Tibial artery (tissue), 4 donors: ENCODE measurements at regions not wholly inside any gene's neighbourhood (a gene's known extent, or its start where the extent isn't known, plus 50 kb on each side); places are given as distances from the start of the nearest gene placed in this dataset.

Experiments
- DNase-seq, 2 donors: peaks; one replicate each; pipeline ENCODE4 v3.0.0-alpha.2; 2019
- H3K27ac ChIP-seq, 2 donors: fragments of 200-600 bp; sonication (generic) in 1 of 2; 1 replicate in 1 of 2; 2 replicates in 1 of 2; pipeline ENCODE4 v1.5.1; 2018 to 2019; ENCODE audit warnings: mild to moderate bottlenecking in 1 of 2
- H3K27me3 ChIP-seq, 2 donors: fragments of 200-600 bp; sonication (generic) in 1 of 2; one replicate each; pipeline versions ENCODE4 v1.5.1 to v1.6.0; 2016 to 2019
- H3K36me3 ChIP-seq, 3 donors: fragments of 200-600 bp; sonication (generic) in 2 of 3; one replicate each; pipeline ENCODE4 v1.5.1; 2016 to 2019; ENCODE audit warnings: mild to moderate bottlenecking in 2 of 3
- H3K4me1 ChIP-seq, 4 donors: fragments of 200-600 bp; sonication (generic) in 2 of 4; 1 replicate in 3 of 4; 2 replicates in 1 of 4; pipeline ENCODE4 v1.5.1; 2016 to 2019
- H3K4me3 ChIP-seq, 2 donors: fragments of 200-600 bp; sonication (generic) in 1 of 2; 1 replicate in 1 of 2; 2 replicates in 1 of 2; pipeline ENCODE4 v1.5.1; 2018 to 2019; ENCODE audit warnings: mild to moderate bottlenecking in 2 of 2
- H3K9me3 ChIP-seq, 3 donors: fragments of 200-600 bp; sonication (generic) in 1 of 3; one replicate each; pipeline ENCODE4 v1.5.1; 2016 to 2019
- intact Hi-C: fragments of 100-400 bp; cut with DNase I; formaldehyde crosslinking; loops from one replicate; pipeline ENCODE4 v1.15.0; 2023; ENCODE audit warnings: low total_unique reads
- TF ChIP-seq, protein P1 (sequence below), 2 experiments: fragments of 200-600 bp in 1 of 2; fragments of 450-650 bp in 1 of 2; IDR thresholded peaks; one replicate each; pipeline ENCODE4 v1.5.1; 2017 to 2019; ENCODE audit warnings: antibody characterized with exemption in 2 of 2, mild to moderate bottlenecking in 1 of 2, moderate library complexity in 1 of 2

DNA sequence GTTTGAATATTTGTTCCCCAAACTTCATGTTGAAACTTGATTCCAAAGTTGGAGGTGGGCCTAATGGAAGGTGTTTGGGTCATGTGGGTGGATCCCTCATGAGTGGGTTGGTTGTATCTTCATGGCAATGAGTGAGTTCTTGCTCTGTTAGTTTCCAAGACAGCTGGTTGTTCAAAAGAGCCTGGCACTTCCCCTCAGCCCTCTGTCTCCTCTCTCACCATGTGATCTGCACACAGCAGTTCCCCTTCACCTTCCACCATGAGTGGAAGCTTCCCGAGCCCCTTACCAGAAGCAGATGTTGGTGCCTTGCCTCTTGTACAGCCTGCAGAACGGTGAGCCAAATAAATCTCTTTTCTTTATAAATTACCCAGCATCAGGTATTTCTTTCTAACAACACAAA lies 327.1 kb upstream of the SLCO3A1 start:
- no peak overlapping the region for H3K27ac ChIP-seq
- TF ChIP-seq, protein P1, sequence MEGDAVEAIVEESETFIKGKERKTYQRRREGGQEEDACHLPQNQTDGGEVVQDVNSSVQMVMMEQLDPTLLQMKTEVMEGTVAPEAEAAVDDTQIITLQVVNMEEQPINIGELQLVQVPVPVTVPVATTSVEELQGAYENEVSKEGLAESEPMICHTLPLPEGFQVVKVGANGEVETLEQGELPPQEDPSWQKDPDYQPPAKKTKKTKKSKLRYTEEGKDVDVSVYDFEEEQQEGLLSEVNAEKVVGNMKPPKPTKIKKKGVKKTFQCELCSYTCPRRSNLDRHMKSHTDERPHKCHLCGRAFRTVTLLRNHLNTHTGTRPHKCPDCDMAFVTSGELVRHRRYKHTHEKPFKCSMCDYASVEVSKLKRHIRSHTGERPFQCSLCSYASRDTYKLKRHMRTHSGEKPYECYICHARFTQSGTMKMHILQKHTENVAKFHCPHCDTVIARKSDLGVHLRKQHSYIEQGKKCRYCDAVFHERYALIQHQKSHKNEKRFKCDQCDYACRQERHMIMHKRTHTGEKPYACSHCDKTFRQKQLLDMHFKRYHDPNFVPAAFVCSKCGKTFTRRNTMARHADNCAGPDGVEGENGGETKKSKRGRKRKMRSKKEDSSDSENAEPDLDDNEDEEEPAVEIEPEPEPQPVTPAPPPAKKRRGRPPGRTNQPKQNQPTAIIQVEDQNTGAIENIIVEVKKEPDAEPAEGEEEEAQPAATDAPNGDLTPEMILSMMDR (IDR thresholded peaks at IDR 0.05): no peak
- H3K9me3 ChIP-seq: no peaks in the 10 kb centered on the region
- intact Hi-C loops: no loop called here
- no peaks in the 10 kb centered on the region for H3K36me3 ChIP-seq
- no peak for DNase-seq
- no peaks in the 10 kb centered on the region for H3K4me1 ChIP-seq
- peaks cover 0 to 3% of the 10 kb centered on the region in 2 donors for H3K27me3 ChIP-seq
- H3K4me3 ChIP-seq: no peak overlapping the region

DNA sequence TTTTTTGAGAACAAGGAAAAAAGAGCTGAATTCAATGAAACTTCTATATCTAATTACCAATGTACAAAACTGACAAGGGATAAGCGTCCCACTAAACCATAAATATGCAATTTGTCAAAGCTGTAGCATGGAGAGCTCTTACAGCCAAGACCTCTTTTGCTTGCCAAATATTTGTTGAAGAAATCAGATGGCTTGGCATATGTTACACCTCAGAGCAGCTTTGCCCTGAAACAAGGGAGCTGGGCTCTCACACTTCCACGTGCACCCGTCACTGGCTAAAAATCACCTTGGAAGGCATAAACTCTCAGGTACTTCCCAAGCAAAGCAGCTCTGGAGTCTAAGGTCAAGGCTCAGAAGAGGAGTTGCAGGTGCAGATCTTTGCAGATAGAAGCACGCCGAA lies 324.7 kb upstream of the SLCO3A1 start:
- H3K27ac ChIP-seq: no peak overlapping the region
- H3K4me1 ChIP-seq: no peaks in the 10 kb centered on the region
- intact Hi-C loops: no loop called here
- H3K4me3 ChIP-seq: no peak overlapping the region
- no peak for DNase-seq
- no peaks in the 10 kb centered on the region for H3K9me3 ChIP-seq
- peaks cover 0 to 3% of the 10 kb centered on the region in 2 donors for H3K27me3 ChIP-seq
- no peaks in the 10 kb centered on the region for H3K36me3 ChIP-seq
- TF ChIP-seq, protein P1 (IDR thresholded peaks at IDR 0.05): no peak

- intact Hi-C loops: no loop called here
- Histone ChIP-seq H3K4me3 (no peak overlapping the region), H3K27ac (no peak overlapping the region), H3K9me3 (no peaks in the 10 kb centered on the region), H3K4me1 (no peaks in the 10 kb centered on the region), H3K36me3 (no peaks in the 10 kb centered on the region), H3K27me3 (peaks cover 0 to 3% of the 10 kb centered on the region in 2 donors)
- TF ChIP-seq, protein P1 (IDR thresholded peaks at IDR 0.05): no peak
- DNase-seq: no peak
These were observed 324.0 kb upstream of the SLCO3A1 start for GRCh38 chr15:91529534-91529933.

DNA sequence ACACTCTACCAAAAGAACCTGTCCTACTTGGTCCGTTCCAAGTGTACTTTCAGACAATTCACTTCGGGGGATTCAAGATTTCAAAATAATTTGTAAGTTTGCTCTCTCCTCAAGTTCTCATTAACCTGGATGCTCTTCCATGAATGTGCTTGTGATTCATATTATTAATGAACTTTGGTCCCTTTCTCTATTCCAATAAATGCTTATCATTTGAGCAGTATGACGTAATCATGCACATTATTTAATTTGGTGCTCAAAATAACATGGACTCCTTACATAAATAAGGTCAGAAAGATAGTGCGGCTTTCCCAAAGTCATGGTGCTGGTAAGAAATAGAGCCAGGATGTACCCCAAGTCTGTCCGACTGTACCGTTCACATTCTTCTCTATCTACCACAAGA lies 323.2 kb upstream of the SLCO3A1 start:
- intact Hi-C loops: no loop called here
- H3K27ac ChIP-seq: no peak overlapping the region
- TF ChIP-seq, protein P1 (IDR thresholded peaks at IDR 0.05): no peak
- H3K4me3 ChIP-seq: no peak overlapping the region
- DNase-seq: no peak
- H3K4me1 ChIP-seq: no peaks in the 10 kb centered on the region
- no peaks in the 10 kb centered on the region for H3K9me3 ChIP-seq
- peaks cover 0 to 3% of the 10 kb centered on the region in 2 donors for H3K27me3 ChIP-seq
- no peaks in the 10 kb centered on the region for H3K36me3 ChIP-seq

DNA sequence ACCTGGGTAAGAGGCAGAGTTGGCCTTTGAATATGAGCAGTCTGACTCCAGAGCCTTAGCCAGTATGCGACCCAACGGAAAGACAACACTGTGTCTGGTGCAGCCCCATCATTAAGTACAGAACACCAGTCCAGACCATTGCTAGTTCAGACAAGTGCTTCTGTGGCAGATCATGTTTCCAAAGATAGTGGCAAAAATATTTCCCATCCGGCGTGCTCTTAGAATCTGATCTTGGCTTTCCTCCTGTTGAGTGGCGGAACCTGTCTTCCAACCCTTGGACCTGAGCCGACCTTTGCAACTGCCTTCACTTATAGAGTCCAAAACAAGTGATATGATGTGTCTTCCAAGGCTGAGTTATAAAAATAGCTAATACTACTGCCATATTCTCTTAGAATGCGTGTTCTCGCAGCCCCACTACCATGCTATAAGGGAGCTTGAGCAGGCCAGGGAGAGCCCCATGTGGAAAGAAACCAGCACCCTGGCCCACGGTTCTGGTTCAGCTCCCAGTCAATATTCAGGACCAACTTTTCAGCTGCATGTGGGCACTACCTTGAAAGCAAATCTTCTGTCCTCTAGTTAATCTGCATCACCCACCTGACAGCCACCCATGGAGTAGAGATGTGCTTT lies 322.4 kb upstream of the SLCO3A1 start:
- Histone ChIP-seq H3K9me3 (no peaks in the 10 kb centered on the region), H3K27ac (no peak overlapping the region), H3K36me3 (no peaks in the 10 kb centered on the region), H3K27me3 (peaks cover 0 to 3% of the 10 kb centered on the region in 2 donors), H3K4me1 (no peaks in the 10 kb centered on the region), H3K4me3 (no peak overlapping the region)
- DNase-seq: no peak
- TF ChIP-seq, protein P1 (IDR thresholded peaks at IDR 0.05): no peak
- intact Hi-C loops: no loop called here

- Histone ChIP-seq H3K27me3 (no peaks in the 10 kb centered on the region), H3K27ac (no peak overlapping the region), H3K9me3 (no peaks in the 10 kb centered on the region), H3K4me1 (no peaks in the 10 kb centered on the region), H3K4me3 (no peak overlapping the region), H3K36me3 (no peaks in the 10 kb centered on the region)
- TF ChIP-seq, protein P1 (IDR thresholded peaks at IDR 0.05): no peak
- DNase-seq: no peak
- intact Hi-C loops: no loop called here
These were observed 319.3 kb upstream of the SLCO3A1 start for GRCh38 chr15:91534235-91534634.
